Neural progenitor cell (in vitro differentiated cells): ENCODE measurements at regions not wholly inside any gene's neighbourhood (a gene's known extent, or its start where the extent isn't known, plus 50 kb on each side); places are given as distances from the start of the nearest gene placed in this dataset.
A peak's percentile ranks its signal among the peaks of the same experiment; 100 is the strongest.

ENCODE experiments used
- DNase-seq: peaks from one replicate; pipeline ENCODE4 v3.0.0-alpha.2; 2016; ENCODE audit warnings: low spot score
- H2AFZ ChIP-seq: fragments of 200-600 bp; sonication (generic); replicated peaks from 2 replicates; pipeline ENCODE4 v1.6.1; 2016; ENCODE audit warnings: antibody characterized with exemption
- H3F3A ChIP-seq: fragments of 200-600 bp; sonication (generic); 2 replicates; pipeline ENCODE4 v1.6.1; 2016; ENCODE audit warnings: antibody characterized with exemption, low read depth
- H3K27ac ChIP-seq: fragments of 200-600 bp; sonication (generic); 2 replicates; pipeline ENCODE4 v1.5.1; 2016; ENCODE audit warnings: mild to moderate bottlenecking
- H3K27me3 ChIP-seq: fragments of 200-600 bp; sonication (generic); 2 replicates; pipeline ENCODE4 v1.6.1; 2016; ENCODE audit warnings: mild to moderate bottlenecking, moderate library complexity
- H3K36me3 ChIP-seq: fragments of 200-600 bp; sonication (generic); 2 replicates; pipeline ENCODE4 v1.5.1; 2016
- H3K4me1 ChIP-seq: fragments of 200-600 bp; sonication (generic); 2 replicates; pipeline ENCODE4 v1.6.1; 2016; ENCODE audit warnings: mixed run types
- H3K4me2 ChIP-seq: fragments of 200-600 bp; sonication (generic); 2 replicates; pipeline ENCODE4 v1.6.1; 2016
- H3K4me3 ChIP-seq: fragments of 200-600 bp; sonication (generic); 2 replicates; pipeline ENCODE4 v1.5.1; 2016
- H3K79me2 ChIP-seq: fragments of 200-600 bp; sonication (generic); 2 replicates; pipeline ENCODE4 v1.6.1; 2016; ENCODE audit warnings: low read depth
- H3K9ac ChIP-seq: fragments of 200-600 bp; sonication (generic); 2 replicates; pipeline ENCODE4 v1.6.1; 2016
- H3K9me3 ChIP-seq: fragments of 200-600 bp; sonication (generic); 2 replicates; pipeline ENCODE4 v1.5.1; 2016; ENCODE audit warnings: low read depth
- H4K20me1 ChIP-seq: fragments of 200-600 bp; sonication (generic); 2 replicates; pipeline ENCODE4 v1.6.1; 2016; ENCODE audit warnings: low read depth
- H3K27ac Mint-ChIP-seq: 3 replicates; pipeline ENCODE4 v1.8.0; 2021; ENCODE audit warnings: mixed read lengths
- H3K27me3 Mint-ChIP-seq: 2 replicates; pipeline ENCODE4 v1.8.0; 2022; ENCODE audit warnings: low read depth, mild to moderate bottlenecking, inconsistent platforms, moderate library complexity, mixed read lengths; ENCODE audit not compliant: insufficient read depth
- H3K36me3 Mint-ChIP-seq: 3 replicates; pipeline ENCODE4 v1.8.0; 2021; ENCODE audit warnings: mixed read lengths
- H3K4me1 Mint-ChIP-seq: 3 replicates; pipeline ENCODE4 v1.8.0; 2021; ENCODE audit warnings: mixed read lengths
- H3K4me3 Mint-ChIP-seq: 3 replicates; pipeline ENCODE4 v1.8.0; 2021; ENCODE audit warnings: mild to moderate bottlenecking, moderate library complexity, mixed read lengths
- H3K9me3 Mint-ChIP-seq: 3 replicates; pipeline ENCODE4 v1.8.0; 2020; ENCODE audit warnings: mixed read lengths
- CTCF ChIP-seq: fragments of 200-600 bp; sonication (generic); IDR thresholded peaks from 2 replicates; pipeline ENCODE4 v1.5.1; 2017; ENCODE audit warnings: antibody characterized with exemption, mild to moderate bottlenecking
- EZH2 ChIP-seq: fragments of 200-600 bp; sonication (generic); IDR thresholded peaks from 2 replicates; pipeline ENCODE4 v1.6.1; 2017; ENCODE audit warnings: antibody characterized with exemption, mild to moderate bottlenecking, moderate library complexity
- EZH2phosphoT487 ChIP-seq: fragments of 200-600 bp; sonication (generic); IDR thresholded peaks from 2 replicates; pipeline ENCODE4 v1.6.1; 2017; ENCODE audit warnings: antibody characterized with exemption

- H3K9ac ChIP-seq: no peak overlapping the region
- DNase-seq: no peak
- H4K20me1 ChIP-seq: no peaks in the 10 kb centered on the region
- Mint-ChIP-seq H3K9me3 (peaks cover 4% of the 10 kb centered on the region), H3K4me1 (peaks cover 77% of the 10 kb centered on the region), H3K27me3 (peaks cover 22% of the 10 kb centered on the region), H3K36me3 (no peaks in the 10 kb centered on the region), H3K4me3 (no peak overlapping the region), H3K27ac (peak overlapping the region; percentile 57)
- H3K36me3 ChIP-seq: no peaks in the 10 kb centered on the region
- peaks cover 35% of the 10 kb centered on the region for H3F3A ChIP-seq
- H3K4me2 ChIP-seq: no peak overlapping the region
- no peaks in the 10 kb centered on the region for H3K9me3 ChIP-seq
- no peak for TF ChIP-seq CTCF
- no peak for TF ChIP-seq EZH2phosphoT487
- TF ChIP-seq EZH2: no peak
- H3K4me3 ChIP-seq: no peak overlapping the region
- no peak overlapping the region for H3K27ac ChIP-seq
- H3K79me2 ChIP-seq: no peaks in the 10 kb centered on the region
- H3K27me3 ChIP-seq: peaks cover 24% of the 10 kb centered on the region
- peak overlapping the region; percentile 54 for H2AFZ ChIP-seq
- peaks cover 26% of the 10 kb centered on the region for H3K4me1 ChIP-seq
These were observed 188.4 kb downstream of the C9orf50 start for GRCh38 chr9:129432297-129433154.

GRCh38 chr9:129430940-129431643 is 189.8 kb downstream of the C9orf50 start:
- H4K20me1 ChIP-seq: no peaks in the 10 kb centered on the region
- no peaks in the 10 kb centered on the region for H3K9me3 ChIP-seq
- H3K79me2 ChIP-seq: no peaks in the 10 kb centered on the region
- Mint-ChIP-seq H3K9me3 (peaks cover 11% of the 10 kb centered on the region), H3K27me3 (peaks cover 29% of the 10 kb centered on the region), H3K36me3 (no peaks in the 10 kb centered on the region), H3K27ac (peak overlapping the region; percentile 5), H3K4me1 (peaks cover 74% of the 10 kb centered on the region), H3K4me3 (peak overlapping the region; percentile 33)
- TF ChIP-seq EZH2phosphoT487: no peak
- no peak for TF ChIP-seq EZH2
- TF ChIP-seq CTCF: no peak
- peaks cover 10% of the 10 kb centered on the region for H3K27me3 ChIP-seq
- no peak overlapping the region for H3K4me3 ChIP-seq
- peaks cover 14% of the 10 kb centered on the region for H3K4me1 ChIP-seq
- H3K9ac ChIP-seq: no peak overlapping the region
- H3K36me3 ChIP-seq: no peaks in the 10 kb centered on the region
- no peak for DNase-seq
- H3K4me2 ChIP-seq: no peak overlapping the region
- no peak overlapping the region for H2AFZ ChIP-seq
- H3F3A ChIP-seq: peaks cover 21% of the 10 kb centered on the region
- no peak overlapping the region for H3K27ac ChIP-seq

GRCh38 chr9:129428864-129429577 is 191.9 kb downstream of the C9orf50 start:
- no peak overlapping the region for H3K9ac ChIP-seq
- Mint-ChIP-seq H3K4me3 (no peak overlapping the region), H3K36me3 (no peaks in the 10 kb centered on the region), H3K27me3 (peaks cover 29% of the 10 kb centered on the region), H3K4me1 (peaks cover 79% of the 10 kb centered on the region), H3K27ac (peak overlapping the region; percentile 74), H3K9me3 (peaks cover 11% of the 10 kb centered on the region)
- H3K79me2 ChIP-seq: no peaks in the 10 kb centered on the region
- H3K4me1 ChIP-seq: peaks cover 13% of the 10 kb centered on the region
- H3K27ac ChIP-seq: no peak overlapping the region
- H2AFZ ChIP-seq: no peak overlapping the region
- no peaks in the 10 kb centered on the region for H3K36me3 ChIP-seq
- H3K4me2 ChIP-seq: peak overlapping the region; percentile 36
- H4K20me1 ChIP-seq: no peaks in the 10 kb centered on the region
- H3K9me3 ChIP-seq: no peaks in the 10 kb centered on the region
- no peaks in the 10 kb centered on the region for H3K27me3 ChIP-seq
- TF ChIP-seq CTCF (no peak), EZH2phosphoT487 (no peak), EZH2 (no peak)
- H3K4me3 ChIP-seq: no peak overlapping the region
- H3F3A ChIP-seq: peaks cover 4% of the 10 kb centered on the region
- DNase-seq: no peak
